HepG2 (cell line): ENCODE measurements at regions not wholly inside any gene's neighbourhood (a gene's known extent, or its start where the extent isn't known, plus 50 kb on each side); places are given as distances from the start of the nearest gene placed in this dataset.

Experiments used
- ATAC-seq: fragments of 200-7000 bp; cut with Tn5 transposase; 3 replicates; pipeline ENCODE4 v1.9.1; 2020; ENCODE audit warnings: mild to moderate bottlenecking, moderate library complexity
- BruUV-seq: library from RNA; stranded (reverse); fragments of 400-500 nt; replicated peaks from 2 replicates; lab custom pipeline; 2021; lab: Mats Ljungman, UMichigan
- CTCF ChIA-PET: fragments of 300-600 bp; formaldehyde crosslinking; extraction: SDS; loops from one replicate; lab custom pipeline; 2021; ENCODE audit warnings: low total read pairs, inconsistent platforms, low intra/inter-chr PET ratio; lab: Yijun Ruan, JAX
- POLR2A ChIA-PET: fragments of 350-600 bp; sonication (Branson Sonifier 250); formaldehyde crosslinking; loops from one replicate; lab custom pipeline; 2020; ENCODE audit warnings: antibody characterized with exemption, inconsistent platforms; lab: Yijun Ruan, JAX
- DNase-seq: peaks from one replicate; pipeline ENCODE4 v3.0.0-alpha.2; 2015; ENCODE audit warnings: low spot score
- FAIRE-seq: peaks from 3 replicates; lab custom pipeline; 2011; peaks lifted over from hg19 to GRCh38; lab: Jason Lieb, UNC
- H2AFZ ChIP-seq: one replicate; pipeline ENCODE4 v1.6.1; 2011; ENCODE audit warnings: low read length, inconsistent platforms
- H3K27ac ChIP-seq: fragments of 300-600 bp; 3 replicates; pipeline ENCODE4 v1.8.0; 2011; ENCODE audit warnings: mixed run types, mild to moderate bottlenecking, mixed read lengths, low read length, inconsistent platforms; ENCODE audit not compliant: insufficient read depth; ENCODE audit errors: extremely low read length
- H3K27me3 ChIP-seq, 2 experiments: fragments of 200-600 bp in 1 of 2; 2 replicates in 1 of 2; 3 replicates in 1 of 2; pipeline versions ENCODE4 v1.6.0 to v1.8.0; 2011; ENCODE audit warnings: low read length in 2 of 2, mild to moderate bottlenecking in 2 of 2, moderate library complexity in 2 of 2, inconsistent platforms in 1 of 2; ENCODE audit not compliant: insufficient read depth in 2 of 2, control insufficient read depth in 1 of 2
- H3K36me3 ChIP-seq, 2 experiments: fragments of 200-600 bp in 1 of 2; replicated peaks in 1 of 2; 2 replicates in 1 of 2; 3 replicates in 1 of 2; pipeline versions ENCODE4 v1.5.1 to v1.8.0; 2011; ENCODE audit warnings: low read length in 2 of 2, inconsistent platforms in 1 of 2; ENCODE audit not compliant: insufficient read depth in 2 of 2, control insufficient read depth in 1 of 2
- H3K4me1 ChIP-seq: 2 replicates; pipeline ENCODE4 v1.5.1; 2012; ENCODE audit warnings: low read length, inconsistent platforms; ENCODE audit not compliant: insufficient read depth
- H3K4me2 ChIP-seq: 2 replicates; pipeline ENCODE4 v1.6.0; 2011; ENCODE audit warnings: low read depth, low read length, inconsistent platforms
- H3K4me3 ChIP-seq, 3 experiments: fragments of 200-600 bp in 1 of 3; sonication (generic), shearing (Covaris generic) in 1 of 3; replicated peaks in 1 of 3; 2 replicates each; pipeline ENCODE4 v1.5.1; 2011 to 2016; ENCODE audit warnings: low read length in 3 of 3, inconsistent platforms in 2 of 3, low read depth in 2 of 3, mild to moderate bottlenecking in 2 of 3, control low read depth in 1 of 3, mixed read lengths in 1 of 3; ENCODE audit not compliant: insufficient read depth in 1 of 3
- H3K79me2 ChIP-seq: one replicate; pipeline ENCODE4 v1.6.1; 2011; ENCODE audit warnings: low read length, inconsistent platforms; ENCODE audit not compliant: insufficient read depth
- H3K9ac ChIP-seq: 2 replicates; pipeline ENCODE4 v1.6.0; 2011; ENCODE audit warnings: mild to moderate bottlenecking, low read depth, low read length, inconsistent platforms; ENCODE audit not compliant: insufficient read depth
- H3K9me3 ChIP-seq: 2 replicates; pipeline ENCODE4 v1.5.1; 2012; ENCODE audit warnings: mild to moderate bottlenecking, low read length
- H4K20me1 ChIP-seq: 2 replicates; pipeline ENCODE4 v1.6.0; 2011; ENCODE audit warnings: inconsistent platforms, mild to moderate bottlenecking, low read length, moderate library complexity; ENCODE audit not compliant: insufficient read depth
- GABPB1 ChIP-seq: IDR thresholded peaks from 2 replicates; pipeline ENCODE4 v1.6.1; 2016; ENCODE audit warnings: mild to moderate bottlenecking, missing genetic modification reagents, moderate library complexity, missing compliant biosample characterization
- ISX ChIP-seq: sonication (generic); formaldehyde crosslinking; conservative IDR thresholded peaks from 2 replicates; pipeline ENCODE4 v1.5.0; 2020; ENCODE audit warnings: missing genetic modification reagents
- KLF13 ChIP-seq: sonication (generic); formaldehyde crosslinking; IDR thresholded peaks from 2 replicates; pipeline ENCODE4 v1.4.0; 2020; ENCODE audit warnings: mild to moderate bottlenecking, missing genetic modification reagents
- RARA ChIP-seq: IDR thresholded peaks from 2 replicates; pipeline ENCODE4 v1.6.1; 2016; ENCODE audit warnings: missing genetic modification reagents, missing compliant biosample characterization
- SETDB1 ChIP-seq: sonication (generic); formaldehyde crosslinking; IDR thresholded peaks from 2 replicates; pipeline ENCODE4 v1.5.1; 2020; ENCODE audit warnings: missing genetic modification reagents, mild to moderate bottlenecking, borderline replicate concordance
- SP2 ChIP-seq: sonication (generic); formaldehyde crosslinking; IDR thresholded peaks from 2 replicates; pipeline ENCODE4 v1.5.1; 2020; ENCODE audit warnings: mild to moderate bottlenecking, missing genetic modification reagents
- ZNF225 ChIP-seq: sonication (generic); formaldehyde crosslinking; IDR thresholded peaks from 2 replicates; pipeline ENCODE4 v1.4.0; 2020; ENCODE audit warnings: mild to moderate bottlenecking, missing genetic modification reagents
- WGBS: methylation state at CpG from one replicate; pipeline ENCODE4 v1.1.6; 2017; ENCODE audit warnings: low lambda C conversion rate; 5-methylcytosine and 5-hydroxymethylcytosine counted together
- in situ Hi-C: cut with HindIII; loops from 2 replicates; pipeline ENCODE4 v1.10.0; 2017; ENCODE audit warnings: low pct_unique_long_range_greater_than_20kb; ENCODE audit not compliant: extremely low pct_ligation_motif_present
- intact Hi-C: fragments of 100-400 bp; cut with micrococcal nuclease; formaldehyde crosslinking; loops from one replicate; pipeline ENCODE4 v1.10.0; 2022; ENCODE audit not compliant: unreplicated experiment
- TF ChIP-seq, protein P1 (sequence below): IDR thresholded peaks from 2 replicates; pipeline ENCODE4 v1.6.1; 2016
- TF ChIP-seq, protein P2 (sequence below): sonication (generic); formaldehyde crosslinking; IDR thresholded peaks from 2 replicates; pipeline ENCODE4 v1.5.0; 2020; ENCODE audit warnings: mild to moderate bottlenecking, missing genetic modification reagents
- TF ChIP-seq, protein P3 (sequence below): sonication (generic); formaldehyde crosslinking; IDR thresholded peaks from 2 replicates; pipeline ENCODE4 v1.4.0; 2020; ENCODE audit warnings: missing genetic modification reagents, borderline replicate concordance
- TF ChIP-seq, protein P4 (sequence below), 2 experiments: sonication (generic) in 1 of 2; formaldehyde crosslinking in 1 of 2; IDR thresholded peaks; 2 replicates each; pipeline versions ENCODE4 v1.6.1 to v1.9.0; 2014 to 2022; ENCODE audit warnings: antibody characterized with exemption in 1 of 2, borderline replicate concordance in 1 of 2, inconsistent platforms in 1 of 2, low read depth in 1 of 2, missing genetic modification reagents in 1 of 2
- TF ChIP-seq, protein P5 (sequence below): sonication (generic); formaldehyde crosslinking; IDR thresholded peaks from 2 replicates; pipeline ENCODE4 v1.5.0; 2020; ENCODE audit warnings: missing genetic modification reagents

DNA sequence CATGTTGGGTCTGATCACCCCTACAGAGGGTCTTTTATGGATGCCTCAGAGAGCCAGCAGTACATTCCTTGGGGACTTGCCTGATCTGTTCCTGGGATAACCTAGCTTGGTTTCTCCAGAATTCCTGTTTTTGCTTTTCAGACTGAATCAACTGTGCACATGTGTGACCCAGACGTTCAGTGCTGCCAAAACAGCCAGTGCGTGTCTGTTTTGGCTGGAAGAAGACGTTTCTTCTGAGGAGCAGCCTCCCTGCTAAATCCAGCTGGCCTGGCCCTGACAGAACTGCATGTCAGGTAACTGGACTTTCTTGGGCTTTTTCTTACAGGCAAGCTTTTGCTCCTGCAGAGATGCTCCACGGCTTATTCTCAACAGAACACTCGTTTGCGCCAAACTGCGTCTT lies 373.3 kb upstream of the USP9Y start:
- Histone ChIP-seq H3K27ac (no peak overlapping the region), H3K9ac (no peak overlapping the region), H3K4me2 (no peak overlapping the region), H3K9me3 (no peaks in the 10 kb centered on the region), H3K4me3 (no peak overlapping the region), H3K36me3 (no peaks in the 10 kb centered on the region), H3K27me3 (no peaks in the 10 kb centered on the region), H4K20me1 (no peaks in the 10 kb centered on the region), H3K4me1 (no peaks in the 10 kb centered on the region), H3K79me2 (no peaks in the 10 kb centered on the region), H2AFZ (no peak overlapping the region)
- DNase-seq, result no peak
- WGBS, result 88% methylated on average over 6 of the region's 7 CpGs
- POLR2A ChIA-PET, result no interaction called here
- no peak for FAIRE-seq
- in situ Hi-C loops (no loop called here), intact Hi-C loops (no loop called here)
- CTCF ChIA-PET, result no interaction called here
- no TSS peak for BruUV-seq
- ATAC-seq, result no peak
- TF ChIP-seq, protein P1, sequence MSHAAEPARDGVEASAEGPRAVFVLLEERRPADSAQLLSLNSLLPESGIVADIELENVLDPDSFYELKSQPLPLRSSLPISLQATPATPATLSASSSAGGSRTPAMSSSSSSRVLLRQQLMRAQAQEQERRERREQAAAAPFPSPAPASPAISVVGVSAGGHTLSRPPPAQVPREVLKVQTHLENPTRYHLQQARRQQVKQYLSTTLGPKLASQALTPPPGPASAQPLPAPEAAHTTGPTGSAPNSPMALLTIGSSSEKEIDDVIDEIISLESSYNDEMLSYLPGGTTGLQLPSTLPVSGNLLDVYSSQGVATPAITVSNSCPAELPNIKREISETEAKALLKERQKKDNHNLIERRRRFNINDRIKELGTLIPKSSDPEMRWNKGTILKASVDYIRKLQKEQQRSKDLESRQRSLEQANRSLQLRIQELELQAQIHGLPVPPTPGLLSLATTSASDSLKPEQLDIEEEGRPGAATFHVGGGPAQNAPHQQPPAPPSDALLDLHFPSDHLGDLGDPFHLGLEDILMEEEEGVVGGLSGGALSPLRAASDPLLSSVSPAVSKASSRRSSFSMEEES, result no peak
- no peak for TF ChIP-seq RARA (CRISPR knock-in tag)
- TF ChIP-seq, protein P2, sequence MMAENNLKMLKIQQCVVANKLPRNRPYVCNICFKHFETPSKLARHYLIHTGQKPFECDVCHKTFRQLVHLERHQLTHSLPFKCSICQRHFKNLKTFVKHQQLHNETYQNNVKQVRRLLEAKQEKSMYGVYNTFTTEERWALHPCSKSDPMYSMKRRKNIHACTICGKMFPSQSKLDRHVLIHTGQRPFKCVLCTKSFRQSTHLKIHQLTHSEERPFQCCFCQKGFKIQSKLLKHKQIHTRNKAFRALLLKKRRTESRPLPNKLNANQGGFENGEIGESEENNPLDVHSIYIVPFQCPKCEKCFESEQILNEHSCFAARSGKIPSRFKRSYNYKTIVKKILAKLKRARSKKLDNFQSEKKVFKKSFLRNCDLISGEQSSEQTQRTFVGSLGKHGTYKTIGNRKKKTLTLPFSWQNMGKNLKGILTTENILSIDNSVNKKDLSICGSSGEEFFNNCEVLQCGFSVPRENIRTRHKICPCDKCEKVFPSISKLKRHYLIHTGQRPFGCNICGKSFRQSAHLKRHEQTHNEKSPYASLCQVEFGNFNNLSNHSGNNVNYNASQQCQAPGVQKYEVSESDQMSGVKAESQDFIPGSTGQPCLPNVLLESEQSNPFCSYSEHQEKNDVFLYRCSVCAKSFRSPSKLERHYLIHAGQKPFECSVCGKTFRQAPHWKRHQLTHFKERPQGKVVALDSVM (CRISPR knock-in tag), result no peak
- TF ChIP-seq KLF13 (CRISPR knock-in tag), result no peak
- TF ChIP-seq ISX (CRISPR knock-in tag), result no peak
- no peak for TF ChIP-seq GABPB1 (CRISPR knock-in tag)
- TF ChIP-seq, protein P3, sequence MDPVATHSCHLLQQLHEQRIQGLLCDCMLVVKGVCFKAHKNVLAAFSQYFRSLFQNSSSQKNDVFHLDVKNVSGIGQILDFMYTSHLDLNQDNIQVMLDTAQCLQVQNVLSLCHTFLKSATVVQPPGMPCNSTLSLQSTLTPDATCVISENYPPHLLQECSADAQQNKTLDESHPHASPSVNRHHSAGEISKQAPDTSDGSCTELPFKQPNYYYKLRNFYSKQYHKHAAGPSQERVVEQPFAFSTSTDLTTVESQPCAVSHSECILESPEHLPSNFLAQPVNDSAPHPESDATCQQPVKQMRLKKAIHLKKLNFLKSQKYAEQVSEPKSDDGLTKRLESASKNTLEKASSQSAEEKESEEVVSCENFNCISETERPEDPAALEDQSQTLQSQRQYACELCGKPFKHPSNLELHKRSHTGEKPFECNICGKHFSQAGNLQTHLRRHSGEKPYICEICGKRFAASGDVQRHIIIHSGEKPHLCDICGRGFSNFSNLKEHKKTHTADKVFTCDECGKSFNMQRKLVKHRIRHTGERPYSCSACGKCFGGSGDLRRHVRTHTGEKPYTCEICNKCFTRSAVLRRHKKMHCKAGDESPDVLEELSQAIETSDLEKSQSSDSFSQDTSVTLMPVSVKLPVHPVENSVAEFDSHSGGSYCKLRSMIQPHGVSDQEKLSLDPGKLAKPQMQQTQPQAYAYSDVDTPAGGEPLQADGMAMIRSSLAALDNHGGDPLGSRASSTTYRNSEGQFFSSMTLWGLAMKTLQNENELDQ (CRISPR knock-in tag), result no peak
- no peak for TF ChIP-seq SETDB1 (CRISPR knock-in tag)
- TF ChIP-seq, protein P4, sequence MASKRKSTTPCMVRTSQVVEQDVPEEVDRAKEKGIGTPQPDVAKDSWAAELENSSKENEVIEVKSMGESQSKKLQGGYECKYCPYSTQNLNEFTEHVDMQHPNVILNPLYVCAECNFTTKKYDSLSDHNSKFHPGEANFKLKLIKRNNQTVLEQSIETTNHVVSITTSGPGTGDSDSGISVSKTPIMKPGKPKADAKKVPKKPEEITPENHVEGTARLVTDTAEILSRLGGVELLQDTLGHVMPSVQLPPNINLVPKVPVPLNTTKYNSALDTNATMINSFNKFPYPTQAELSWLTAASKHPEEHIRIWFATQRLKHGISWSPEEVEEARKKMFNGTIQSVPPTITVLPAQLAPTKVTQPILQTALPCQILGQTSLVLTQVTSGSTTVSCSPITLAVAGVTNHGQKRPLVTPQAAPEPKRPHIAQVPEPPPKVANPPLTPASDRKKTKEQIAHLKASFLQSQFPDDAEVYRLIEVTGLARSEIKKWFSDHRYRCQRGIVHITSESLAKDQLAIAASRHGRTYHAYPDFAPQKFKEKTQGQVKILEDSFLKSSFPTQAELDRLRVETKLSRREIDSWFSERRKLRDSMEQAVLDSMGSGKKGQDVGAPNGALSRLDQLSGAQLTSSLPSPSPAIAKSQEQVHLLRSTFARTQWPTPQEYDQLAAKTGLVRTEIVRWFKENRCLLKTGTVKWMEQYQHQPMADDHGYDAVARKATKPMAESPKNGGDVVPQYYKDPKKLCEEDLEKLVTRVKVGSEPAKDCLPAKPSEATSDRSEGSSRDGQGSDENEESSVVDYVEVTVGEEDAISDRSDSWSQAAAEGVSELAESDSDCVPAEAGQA (IDR thresholded peaks at IDR 0.05; ENCODE audit: low read depth), result no peak
- TF ChIP-seq, protein P4 (CRISPR knock-in tag; IDR thresholded peaks at IDR 0.05; ENCODE audit: borderline replicate concordance), result no peak
- TF ChIP-seq ZNF225 (CRISPR knock-in tag), result no peak
- no peak for TF ChIP-seq SP2 (CRISPR knock-in tag)
- TF ChIP-seq, protein P5, sequence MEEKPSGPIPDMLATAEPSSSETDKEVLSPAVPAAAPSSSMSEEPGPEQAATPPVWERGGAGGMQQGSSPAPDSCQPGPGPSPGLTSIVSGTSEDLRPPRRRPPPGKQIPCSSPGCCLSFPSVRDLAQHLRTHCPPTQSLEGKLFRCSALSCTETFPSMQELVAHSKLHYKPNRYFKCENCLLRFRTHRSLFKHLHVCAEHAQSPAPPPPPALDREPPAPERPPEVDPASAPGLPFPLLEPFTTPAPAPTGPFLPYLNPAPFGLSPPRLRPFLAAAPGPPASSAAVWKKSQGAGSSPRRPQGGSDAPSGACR (CRISPR knock-in tag), result no peak
